ENCODE measurements at regions not wholly inside any gene's neighbourhood (a gene's known extent, or its start where the extent isn't known, plus 50 kb on each side); places are given as distances from the start of the nearest gene placed in this dataset.

DNA sequence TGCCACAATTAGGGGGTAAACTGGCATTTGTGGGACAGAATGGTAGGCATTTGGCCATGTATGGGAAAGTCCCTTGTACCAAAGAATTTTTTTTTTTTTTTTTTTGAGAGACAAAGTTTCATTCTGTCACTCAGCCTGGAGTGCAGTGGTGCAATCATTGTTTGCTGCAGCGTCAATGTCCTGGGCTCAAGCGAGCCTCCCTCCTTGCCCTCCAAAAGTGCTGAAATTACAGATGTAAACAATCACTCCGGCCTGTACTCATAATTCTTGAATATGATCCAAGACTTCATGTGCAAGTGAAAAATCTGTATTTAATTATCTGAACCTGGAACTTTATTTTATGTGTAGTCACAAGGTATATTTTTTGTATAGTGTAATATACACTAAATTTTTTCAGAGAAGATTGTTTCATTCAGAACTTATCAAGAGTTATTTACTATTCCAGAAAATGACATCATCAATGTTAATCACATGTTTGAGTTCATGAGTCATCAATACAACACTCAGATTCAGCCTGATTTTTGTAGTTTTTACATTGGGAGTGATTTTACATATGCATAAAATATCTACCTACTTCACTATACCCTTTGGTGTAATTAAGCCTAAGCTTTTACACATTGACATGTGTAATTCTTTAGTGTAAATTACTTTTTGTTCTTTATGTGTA is 138.7 kb upstream of the L3MBTL4 start:
- WGBS (ENCODE audit: insufficient coverage, low coverage, missing lambda C conversion rate): 0% methylated on average over 3 of the region's 3 CpGs
- Histone ChIP-seq H3K9ac (ENCODE audit: insufficient read depth in 1 of 2, low read depth in 2 of 2, low read length in 2 of 2) (no peak overlapping the region), H3K4me1 (replicated peaks in 1 of 2; ENCODE audit: control insufficient read depth in 2 of 2, insufficient read depth in 2 of 2, low read length in 2 of 2) (no peaks in the 10 kb centered on the region), H3K9me1 (ENCODE audit: control insufficient read depth, insufficient read depth, low read length) (no peaks in the 10 kb centered on the region), H3K9me3 (replicated peaks; ENCODE audit: control insufficient read depth, insufficient read depth, low read depth, low read length) (no peaks in the 10 kb centered on the region), H3K27ac (ENCODE audit: extremely low read depth, low read depth, low read length) (no peak overlapping the region), H3K36me3 (ENCODE audit: control insufficient read depth, insufficient read depth, low read length) (no peaks in the 10 kb centered on the region), H3K4me2 (ENCODE audit: insufficient read depth, low read length) (no peak overlapping the region), H3K27me3 (ENCODE audit: control insufficient read depth in 2 of 2, insufficient read depth in 2 of 2, low read length in 2 of 2) (peaks cover 8 to 14% of the 10 kb centered on the region in 2 experiments; a peak in 3 of 5 replicates), H2AFZ (ENCODE audit: low read depth, low read length) (no peak overlapping the region), H3K79me2 (ENCODE audit: control insufficient read depth, insufficient read depth, low read length) (no peaks in the 10 kb centered on the region), H3K4me3 (no peak overlapping the region), H4K20me1 (replicated peaks; ENCODE audit: control insufficient read depth, insufficient read depth, low read length) (0 out of 2 replicates have a peak, but pooled peaks cover 5% of the 10 kb centered on the region)
- DNase-seq (ENCODE audit: extremely low read depth in 1 of 4, low spot score in 3 of 4) (no peak), FAIRE-seq (no peak), ATAC-seq (no peak)
- ChIA-PET POLR2A (interaction anchor here (0.6 to 1.0 kb wide), 2 partner anchors 13 to 15 kb away, joined by 3 to 5 read pairs; no protein-coding TSS in a partner anchor), CTCF (ENCODE audit: low intra/inter-chr PET ratio) (no interaction called here)
- intact Hi-C loops (cut with micrococcal nuclease) (no loop called here), in situ Hi-C loops (cut with MboI) (no loop called here)
- no TSS peak for BruUV-seq (replicated peaks)
- TF ChIP-seq STAT5B (CRISPR knock-in tag; IDR thresholded peaks at IDR 0.05) (no peak), JUND (IDR thresholded peaks at IDR 0.05; ENCODE audit: borderline replicate concordance, low read depth, low read length) (no peak), JUND (tag; IDR thresholded peaks at IDR 0.05; ENCODE audit: borderline replicate concordance, low read depth, low read length) (peak; percentile 32; the same call in 1 of the 3 replicates), POLR2H (tag; IDR thresholded peaks at IDR 0.05; ENCODE audit: low read depth) (no peak), NFE2L1 (tag; IDR thresholded peaks at IDR 0.05; ENCODE audit: borderline replicate concordance, low read depth) (no peak), ZFP36 (IDR thresholded peaks at IDR 0.05; ENCODE audit: low read depth, low read length, partially characterized antibody) (no peak), ARID3B (CRISPR knock-in tag; IDR thresholded peaks at IDR 0.05; ENCODE audit: borderline replicate concordance) (no peak), JUNB (CRISPR knock-in tag; conservative IDR thresholded peaks at IDR 0.05) (peak; percentile 66; the same call in 1 of the 2 replicates), TAF15 (IDR thresholded peaks at IDR 0.05; ENCODE audit: low read depth, low read length) (no peak), DEAF1 (CRISPR knock-in tag; IDR thresholded peaks at IDR 0.05) (no peak), CHD2 (IDR thresholded peaks at IDR 0.05; ENCODE audit: low read depth, low read length) (no peak), ZNF124 (CRISPR knock-in tag; IDR thresholded peaks at IDR 0.05) (no peak), DDX20 (tag; IDR thresholded peaks at IDR 0.05; ENCODE audit: low read depth) (no peak)
- TF ChIP-seq, protein P1, sequence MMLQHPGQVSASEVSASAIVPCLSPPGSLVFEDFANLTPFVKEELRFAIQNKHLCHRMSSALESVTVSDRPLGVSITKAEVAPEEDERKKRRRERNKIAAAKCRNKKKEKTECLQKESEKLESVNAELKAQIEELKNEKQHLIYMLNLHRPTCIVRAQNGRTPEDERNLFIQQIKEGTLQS (IDR thresholded peaks at IDR 0.05): peak; percentile 84
- TF ChIP-seq, protein P1 (CRISPR knock-in tag; conservative IDR thresholded peaks at IDR 0.05): no peak
- TF ChIP-seq, protein P2, sequence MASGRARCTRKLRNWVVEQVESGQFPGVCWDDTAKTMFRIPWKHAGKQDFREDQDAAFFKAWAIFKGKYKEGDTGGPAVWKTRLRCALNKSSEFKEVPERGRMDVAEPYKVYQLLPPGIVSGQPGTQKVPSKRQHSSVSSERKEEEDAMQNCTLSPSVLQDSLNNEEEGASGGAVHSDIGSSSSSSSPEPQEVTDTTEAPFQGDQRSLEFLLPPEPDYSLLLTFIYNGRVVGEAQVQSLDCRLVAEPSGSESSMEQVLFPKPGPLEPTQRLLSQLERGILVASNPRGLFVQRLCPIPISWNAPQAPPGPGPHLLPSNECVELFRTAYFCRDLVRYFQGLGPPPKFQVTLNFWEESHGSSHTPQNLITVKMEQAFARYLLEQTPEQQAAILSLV (tag; IDR thresholded peaks at IDR 0.05): no peak
